Keratinocyte (primary cell): ENCODE measurements at regions not wholly inside any gene's neighbourhood (a gene's known extent, or its start where the extent isn't known, plus 50 kb on each side); places are given as distances from the start of the nearest gene placed in this dataset.

Experiments used
- CTCF ChIP-seq, 3 experiments: IDR thresholded peaks in 1 of 3; conservative IDR thresholded peaks in 1 of 3; optimal IDR thresholded peaks in 1 of 3; 2 replicates in 2 of 3; 3 replicates in 1 of 3; pipeline versions ENCODE3 to v1.5.1; 2011; ENCODE audit warnings: low read length in 3 of 3, mild to moderate bottlenecking in 3 of 3, moderate library complexity in 2 of 3, control low read depth in 1 of 3, inconsistent platforms in 1 of 3; ENCODE audit not compliant: insufficient read depth in 2 of 3; ENCODE audit errors: extremely low read depth in 1 of 3
- EZH2 ChIP-seq: IDR thresholded peaks from one replicate; pipeline ENCODE4 v1.6.1; 2012; ENCODE audit warnings: inconsistent platforms, mild to moderate bottlenecking, low read length, moderate library complexity

DNA sequence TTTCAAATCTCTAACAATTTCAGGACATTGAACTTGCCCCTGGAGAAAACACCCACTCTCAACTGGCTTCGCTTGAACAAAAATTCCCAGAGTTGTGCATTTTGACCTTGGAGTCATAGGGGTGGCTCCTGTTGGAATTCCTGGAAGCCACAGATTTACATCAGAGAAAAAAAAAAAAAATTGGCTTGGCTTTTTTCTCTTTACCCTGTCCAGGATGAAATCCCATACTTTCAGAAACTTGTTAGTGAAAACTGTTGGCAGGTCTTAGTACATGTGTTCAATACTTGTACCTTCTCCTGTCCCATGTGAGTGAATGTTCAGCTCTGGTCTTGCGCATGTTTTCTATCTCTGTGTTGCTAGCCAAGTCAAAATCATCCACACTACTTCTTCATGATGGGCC, 228.8 kb downstream of the TGFB2 start:
- no peak for TF ChIP-seq CTCF (optimal IDR thresholded peaks at IDR 0.05 in 1 of 3, IDR thresholded peaks at IDR 0.05 in 1 of 3, conservative IDR thresholded peaks at IDR 0.05 in 1 of 3; ENCODE audit: extremely low read depth in 1 of 3, insufficient read depth in 2 of 3, low read length in 3 of 3)
- TF ChIP-seq EZH2 = no peak
